22Rv1 (cell line): ENCODE measurements at regions not wholly inside any gene's neighbourhood (a gene's known extent, or its start where the extent isn't known, plus 50 kb on each side); places are given as distances from the start of the nearest gene placed in this dataset.

Source experiments
- ZFX ChIP-seq: fragments of 450-650 bp; IDR thresholded peaks from 2 replicates; pipeline ENCODE4 v1.6.1; 2017; ENCODE audit warnings: antibody characterized with exemption, borderline replicate concordance
- TF ChIP-seq, protein P1 (sequence below): fragments of 450-650 bp; IDR thresholded peaks from 2 replicates; pipeline ENCODE4 v1.5.1; 2017; ENCODE audit warnings: mild to moderate bottlenecking

DNA sequence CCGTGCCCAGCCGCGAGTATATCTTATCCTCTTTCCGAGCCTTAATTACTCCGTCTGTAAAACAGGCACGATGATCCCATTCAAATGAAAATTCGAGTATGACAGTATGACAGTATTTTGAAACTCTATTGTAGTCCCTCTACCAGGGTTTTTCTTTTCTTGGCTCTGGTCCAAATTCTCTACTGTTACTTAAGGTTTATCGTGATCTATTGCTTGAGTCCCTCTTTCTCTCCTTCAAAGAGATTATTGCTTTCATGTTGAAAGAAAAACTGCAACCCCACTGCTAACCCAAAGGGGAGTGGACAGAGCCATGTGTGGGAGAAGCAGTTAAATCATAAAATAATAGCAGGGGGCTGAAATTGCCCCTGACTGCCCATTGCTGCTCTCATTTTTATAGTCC is 1156.6 kb upstream of the AUTS2 start:
- TF ChIP-seq, protein P1, sequence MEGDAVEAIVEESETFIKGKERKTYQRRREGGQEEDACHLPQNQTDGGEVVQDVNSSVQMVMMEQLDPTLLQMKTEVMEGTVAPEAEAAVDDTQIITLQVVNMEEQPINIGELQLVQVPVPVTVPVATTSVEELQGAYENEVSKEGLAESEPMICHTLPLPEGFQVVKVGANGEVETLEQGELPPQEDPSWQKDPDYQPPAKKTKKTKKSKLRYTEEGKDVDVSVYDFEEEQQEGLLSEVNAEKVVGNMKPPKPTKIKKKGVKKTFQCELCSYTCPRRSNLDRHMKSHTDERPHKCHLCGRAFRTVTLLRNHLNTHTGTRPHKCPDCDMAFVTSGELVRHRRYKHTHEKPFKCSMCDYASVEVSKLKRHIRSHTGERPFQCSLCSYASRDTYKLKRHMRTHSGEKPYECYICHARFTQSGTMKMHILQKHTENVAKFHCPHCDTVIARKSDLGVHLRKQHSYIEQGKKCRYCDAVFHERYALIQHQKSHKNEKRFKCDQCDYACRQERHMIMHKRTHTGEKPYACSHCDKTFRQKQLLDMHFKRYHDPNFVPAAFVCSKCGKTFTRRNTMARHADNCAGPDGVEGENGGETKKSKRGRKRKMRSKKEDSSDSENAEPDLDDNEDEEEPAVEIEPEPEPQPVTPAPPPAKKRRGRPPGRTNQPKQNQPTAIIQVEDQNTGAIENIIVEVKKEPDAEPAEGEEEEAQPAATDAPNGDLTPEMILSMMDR = no peak
- TF ChIP-seq ZFX = no peak
